GM12872 (cell line): ENCODE measurements at regions not wholly inside any gene's neighbourhood (a gene's known extent, or its start where the extent isn't known, plus 50 kb on each side); places are given as distances from the start of the nearest gene placed in this dataset.

Source experiments
- TF ChIP-seq, protein P1 (sequence below): IDR thresholded peaks from 3 replicates; pipeline ENCODE4 v1.5.1; 2011; ENCODE audit warnings: low read depth, mild to moderate bottlenecking, low read length, moderate library complexity; ENCODE audit not compliant: insufficient read depth

DNA sequence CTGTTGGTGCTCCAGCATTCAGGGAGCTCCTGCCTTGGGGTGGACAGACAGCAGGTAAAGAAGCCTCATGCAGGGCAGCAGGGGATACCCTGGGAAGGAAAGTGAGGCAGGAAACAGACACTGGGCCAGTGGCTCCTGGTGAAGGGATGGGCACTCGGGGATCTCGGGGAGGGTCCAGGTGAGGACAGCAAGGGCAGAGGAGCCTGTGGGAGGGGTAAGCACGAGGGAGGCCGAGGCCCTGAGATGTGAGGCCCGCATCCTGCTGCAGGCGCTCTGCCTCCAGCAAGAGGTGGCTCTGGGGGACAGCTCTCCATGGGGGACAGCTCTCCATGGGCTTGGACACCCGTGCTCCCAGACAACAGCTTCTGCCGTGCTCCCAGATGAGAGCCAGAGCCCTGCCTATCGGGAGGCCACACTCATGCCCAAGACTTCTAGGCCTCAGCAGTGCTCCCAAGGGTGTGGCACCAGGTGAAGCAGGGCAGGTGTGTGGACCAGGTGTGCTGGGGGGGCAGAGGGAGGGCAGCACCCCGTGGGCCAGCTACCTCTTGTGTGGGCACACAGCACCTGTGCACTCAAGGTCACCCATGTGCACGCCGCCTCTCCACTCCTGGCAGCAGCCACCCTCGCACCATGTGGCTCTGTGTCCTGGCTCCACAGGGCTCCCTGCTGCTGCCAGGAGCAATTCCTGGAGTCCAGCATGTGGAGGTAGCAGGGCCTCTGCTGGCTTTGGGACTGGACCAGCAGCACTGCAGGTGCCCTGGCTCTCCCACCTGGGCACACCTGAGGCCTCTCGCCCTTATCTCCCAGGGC, 93.6 kb upstream of the INSIG1 start:
- TF ChIP-seq, protein P1, sequence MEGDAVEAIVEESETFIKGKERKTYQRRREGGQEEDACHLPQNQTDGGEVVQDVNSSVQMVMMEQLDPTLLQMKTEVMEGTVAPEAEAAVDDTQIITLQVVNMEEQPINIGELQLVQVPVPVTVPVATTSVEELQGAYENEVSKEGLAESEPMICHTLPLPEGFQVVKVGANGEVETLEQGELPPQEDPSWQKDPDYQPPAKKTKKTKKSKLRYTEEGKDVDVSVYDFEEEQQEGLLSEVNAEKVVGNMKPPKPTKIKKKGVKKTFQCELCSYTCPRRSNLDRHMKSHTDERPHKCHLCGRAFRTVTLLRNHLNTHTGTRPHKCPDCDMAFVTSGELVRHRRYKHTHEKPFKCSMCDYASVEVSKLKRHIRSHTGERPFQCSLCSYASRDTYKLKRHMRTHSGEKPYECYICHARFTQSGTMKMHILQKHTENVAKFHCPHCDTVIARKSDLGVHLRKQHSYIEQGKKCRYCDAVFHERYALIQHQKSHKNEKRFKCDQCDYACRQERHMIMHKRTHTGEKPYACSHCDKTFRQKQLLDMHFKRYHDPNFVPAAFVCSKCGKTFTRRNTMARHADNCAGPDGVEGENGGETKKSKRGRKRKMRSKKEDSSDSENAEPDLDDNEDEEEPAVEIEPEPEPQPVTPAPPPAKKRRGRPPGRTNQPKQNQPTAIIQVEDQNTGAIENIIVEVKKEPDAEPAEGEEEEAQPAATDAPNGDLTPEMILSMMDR, result no peak

DNA sequence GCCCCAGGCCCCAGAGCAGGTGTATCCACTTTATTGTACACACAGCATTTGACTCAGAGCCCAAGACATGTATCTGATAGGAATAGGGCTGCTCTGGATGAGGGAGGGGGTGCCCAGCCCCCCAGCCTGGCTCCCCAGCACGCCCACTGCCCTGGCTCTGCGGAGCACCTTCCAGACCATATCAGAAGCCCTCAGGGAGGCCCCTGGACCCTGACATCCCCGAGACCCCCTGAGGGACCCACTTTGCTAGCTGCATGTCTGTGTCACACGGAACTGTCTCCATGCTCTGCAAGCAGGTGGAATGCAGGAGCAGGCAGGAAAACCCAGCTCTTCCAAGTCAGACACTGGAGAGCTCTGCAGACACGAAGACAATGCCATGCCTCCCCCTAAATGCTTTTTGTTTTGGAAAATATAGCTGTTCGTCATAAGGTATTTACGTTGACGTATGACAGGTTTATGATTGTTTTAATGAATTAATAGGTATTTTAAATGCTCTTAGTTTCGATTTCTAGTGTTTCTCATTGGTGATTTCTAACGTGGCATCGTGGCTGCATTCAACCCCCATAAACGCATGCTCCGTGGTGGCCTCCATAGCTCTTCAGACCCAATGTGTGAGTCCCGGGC, 92.8 kb upstream of the INSIG1 start:
- TF ChIP-seq, protein P1, result no peak

DNA sequence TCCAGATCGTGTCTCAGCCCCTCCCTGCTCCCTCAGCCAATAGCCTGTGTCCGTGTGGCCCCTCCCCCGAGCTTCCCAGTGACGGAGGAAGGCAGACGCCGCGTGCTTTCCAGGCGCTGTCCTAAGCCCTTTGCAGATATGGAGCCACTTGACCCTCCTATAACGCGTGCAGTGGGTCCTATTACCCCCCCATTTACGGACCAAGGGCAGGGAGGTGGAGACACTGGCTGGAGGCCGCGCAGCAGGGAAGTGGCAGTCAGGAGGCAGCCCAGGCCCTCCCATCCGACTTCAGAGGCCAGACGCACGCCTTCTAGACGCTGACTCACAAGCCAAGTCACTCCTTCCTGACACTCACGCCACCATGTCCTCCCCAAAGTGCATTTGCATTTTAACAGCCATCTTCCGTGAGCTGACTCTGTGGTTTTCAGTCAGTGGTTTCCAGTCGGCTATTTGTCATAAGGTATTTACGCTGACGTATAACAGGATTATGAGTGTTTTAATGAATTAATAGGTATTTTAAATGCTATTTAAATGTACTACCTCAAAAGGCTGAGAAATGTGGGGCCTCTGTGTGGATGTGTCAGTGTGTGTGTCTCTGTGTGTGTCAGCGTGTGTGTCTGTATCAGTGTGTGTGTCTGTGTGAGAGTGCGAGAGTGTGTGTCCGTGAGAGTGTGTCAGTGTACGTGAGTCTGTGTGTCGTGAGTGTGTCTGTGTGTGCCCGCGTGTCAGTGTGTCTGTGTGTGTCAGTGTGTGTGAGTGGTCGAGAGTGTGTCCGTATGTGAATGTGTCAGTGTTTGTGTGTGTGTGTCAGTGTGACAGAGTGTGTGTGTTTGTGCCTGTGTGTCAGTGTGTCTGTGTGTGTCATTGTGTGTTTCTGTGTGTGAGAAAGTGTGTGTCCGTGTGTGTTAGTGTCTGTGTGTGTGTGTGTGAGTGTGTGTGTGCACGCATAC, 92.0 kb upstream of the INSIG1 start:
- TF ChIP-seq, protein P1, result no peak

DNA sequence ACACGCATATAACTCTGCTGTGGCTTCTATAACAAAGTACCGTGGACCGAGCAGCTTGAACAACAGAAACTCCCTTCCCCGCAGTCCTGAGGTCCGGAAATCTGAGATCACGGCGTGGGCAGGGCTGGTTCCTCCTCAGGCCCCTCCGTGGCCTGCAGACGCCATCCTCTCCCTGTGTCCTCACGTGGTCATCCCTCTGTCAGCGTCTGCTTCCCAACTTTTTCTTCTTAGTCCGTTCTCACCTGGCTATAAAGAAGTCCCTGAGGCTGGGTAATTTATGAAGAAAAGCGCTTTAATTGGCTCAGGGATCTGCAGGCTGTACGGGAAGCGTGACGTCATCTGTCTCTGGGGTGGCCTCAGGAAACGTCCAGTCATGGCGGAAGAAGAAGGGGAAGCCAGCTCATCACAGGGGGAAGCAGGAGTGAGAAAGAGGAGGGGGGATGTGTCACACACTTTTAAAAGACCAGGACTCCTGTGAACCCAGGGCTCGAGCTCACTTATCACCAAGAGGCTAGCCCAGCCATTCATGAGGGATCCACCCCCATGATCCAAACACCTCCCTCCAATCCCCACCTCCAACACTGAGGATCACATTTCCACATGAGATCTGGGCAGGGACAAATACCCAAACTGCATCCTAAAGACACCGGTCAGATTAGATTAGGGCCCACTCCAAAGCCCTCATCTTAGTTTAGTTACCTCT, 91.2 kb upstream of the INSIG1 start:
- TF ChIP-seq, protein P1, result no peak

DNA sequence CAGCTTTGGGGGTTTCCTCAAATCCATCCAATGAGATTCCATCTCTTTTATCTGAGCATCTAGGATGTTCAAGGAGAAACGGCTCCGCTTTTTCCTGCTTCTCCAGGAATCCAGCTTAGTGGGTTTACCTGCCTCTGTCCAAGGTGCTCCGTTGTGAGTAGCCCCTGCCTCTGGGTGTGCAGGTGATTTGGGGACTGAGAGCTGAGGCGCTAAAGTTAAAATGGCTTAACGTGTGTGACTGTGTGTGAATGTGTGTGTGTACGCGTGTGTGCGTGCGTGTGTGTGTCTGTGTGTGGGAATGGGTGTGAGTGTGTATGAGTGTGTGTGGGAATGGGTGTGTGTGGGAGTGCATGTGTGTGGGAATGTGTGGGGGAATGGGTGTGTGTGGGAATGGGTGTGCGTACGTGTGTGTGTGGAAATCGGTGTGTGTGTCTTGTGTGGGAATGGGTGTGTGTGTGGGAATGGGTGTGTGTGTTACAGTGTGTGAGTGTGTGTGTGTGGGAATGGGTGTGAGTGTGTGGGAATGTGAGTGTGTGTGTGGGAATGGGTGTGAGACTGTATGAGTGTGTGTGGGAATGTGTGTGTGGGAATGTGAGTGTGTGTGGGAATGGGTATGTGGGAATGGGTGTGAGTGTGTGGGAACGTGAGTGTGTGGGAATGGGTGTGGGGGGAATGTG, 90.2 kb upstream of the INSIG1 start:
- TF ChIP-seq, protein P1, result no peak

DNA sequence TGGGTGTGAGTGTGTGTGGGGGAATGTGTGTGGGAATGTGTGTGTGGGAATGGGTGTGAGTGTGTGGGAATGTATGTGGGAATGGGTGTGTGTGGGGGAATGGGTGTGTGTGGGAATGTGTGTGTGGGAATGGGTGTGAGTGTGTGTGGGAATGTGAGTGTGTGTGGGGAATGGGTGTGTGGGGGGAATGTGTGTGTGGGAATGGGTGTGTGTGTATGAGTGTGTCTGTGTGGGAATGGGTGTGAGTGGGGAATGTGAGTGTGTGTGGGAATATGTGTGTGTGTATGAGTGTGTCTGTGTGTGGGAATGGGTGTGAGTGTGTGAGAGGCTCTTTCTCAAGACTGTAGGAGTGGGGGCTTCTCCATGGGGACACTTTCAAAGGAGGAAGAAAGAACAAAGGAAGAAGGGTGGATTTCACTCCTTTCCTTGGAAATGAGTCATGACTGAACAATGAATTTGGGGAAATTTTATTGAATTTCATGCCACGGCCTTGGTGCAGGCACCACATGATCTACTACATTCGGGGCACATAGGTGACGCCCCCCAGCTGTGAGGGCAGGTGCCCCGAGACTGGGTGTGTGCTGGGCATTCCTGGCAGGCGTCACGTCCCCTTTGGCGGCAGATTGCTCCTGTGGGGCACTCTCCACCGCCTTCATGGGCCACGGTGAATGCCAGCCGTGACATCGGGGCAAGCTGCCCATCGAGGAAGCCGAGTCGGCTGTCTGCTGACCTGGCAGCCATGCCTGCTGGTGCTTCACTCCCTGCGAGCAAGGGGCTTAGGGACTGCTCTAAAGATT, 88.8 kb upstream of the INSIG1 start:
- TF ChIP-seq, protein P1, result no peak
